K562 (cell line): ENCODE measurements at regions not wholly inside any gene's neighbourhood (a gene's known extent, or its start where the extent isn't known, plus 50 kb on each side); places are given as distances from the start of the nearest gene placed in this dataset.

ENCODE experiments used
- ATAC-seq: fragments of 200-7000 bp; cut with Tn5 transposase; 3 replicates; pipeline ENCODE4 v1.9.1; 2020; ENCODE audit warnings: moderate library complexity
- BruUV-seq: library from RNA; stranded (reverse); fragments of 400-500 nt; replicated peaks from 2 replicates; lab custom pipeline; 2021; lab: Mats Ljungman, UMichigan
- CTCF ChIA-PET: fragments of 300-600 bp; formaldehyde crosslinking; extraction: SDS; loops from one replicate; lab custom pipeline; 2021; ENCODE audit warnings: low intra/inter-chr PET ratio; lab: Yijun Ruan, JAX
- POLR2A ChIA-PET: fragments of 300-600, 350-650 bp; sonication (Branson Sonifier 250); formaldehyde crosslinking; extraction: SDS; loops from one replicate; lab custom pipeline; 2021; ENCODE audit warnings: antibody characterized with exemption, inconsistent platforms; lab: Yijun Ruan, JAX
- DNase-seq, 4 experiments: peaks; one replicate each; pipeline versions ENCODE4 v3.0.0 to v3.0.0-alpha.2; 2011 to 2018; ENCODE audit warnings: low spot score in 3 of 4, mixed read lengths in 3 of 4; ENCODE audit errors: extremely low read depth in 1 of 4
- FAIRE-seq: peaks from 2 replicates; lab custom pipeline; 2011; peaks lifted over from hg19 to GRCh38; lab: Jason Lieb, UNC
- H2AFZ ChIP-seq: 2 replicates; pipeline ENCODE4 v1.6.0; 2011; ENCODE audit warnings: low read depth, low read length, control low read depth, inconsistent platforms
- H3K27ac ChIP-seq: fragments of 200-600 bp; 3 replicates; pipeline ENCODE4 v1.8.0; 2011; ENCODE audit warnings: low read depth, mild to moderate bottlenecking, control low read depth, inconsistent platforms, low read length, moderate library complexity, mixed read lengths; ENCODE audit errors: extremely low read depth
- H3K27me3 ChIP-seq, 2 experiments: fragments of 300-600 bp in 1 of 2; 2 replicates in 1 of 2; 3 replicates in 1 of 2; pipeline versions ENCODE4 v1.6.0 to v1.8.0; 2011; ENCODE audit warnings: inconsistent platforms in 2 of 2, low read length in 2 of 2, mild to moderate bottlenecking in 1 of 2, mixed read lengths in 1 of 2, moderate library complexity in 1 of 2; ENCODE audit not compliant: control insufficient read depth in 2 of 2, insufficient read depth in 2 of 2
- H3K36me3 ChIP-seq: fragments of 300-600 bp; 3 replicates; pipeline ENCODE4 v1.8.0; 2011; ENCODE audit warnings: mild to moderate bottlenecking, low read length, inconsistent platforms; ENCODE audit not compliant: control insufficient read depth, insufficient read depth
- H3K4me1 ChIP-seq, 2 experiments: fragments of 200-600 bp in 1 of 2; replicated peaks in 1 of 2; 2 replicates in 1 of 2; 3 replicates in 1 of 2; pipeline versions ENCODE4 v1.5.1 to v1.8.0; 2011; ENCODE audit warnings: inconsistent platforms in 2 of 2, low read length in 2 of 2, mild to moderate bottlenecking in 1 of 2, mixed read lengths in 1 of 2, moderate library complexity in 1 of 2; ENCODE audit not compliant: control insufficient read depth in 2 of 2, insufficient read depth in 2 of 2
- H3K4me2 ChIP-seq: 2 replicates; pipeline ENCODE4 v1.6.1; 2011; ENCODE audit warnings: low read length, control low read depth, inconsistent platforms, mixed read lengths; ENCODE audit not compliant: insufficient read depth
- H3K4me3 ChIP-seq: fragments of 200-600 bp; sonication (generic), shearing (Covaris generic); 2 replicates; pipeline ENCODE4 v1.5.1; 2016; ENCODE audit warnings: control low read depth, inconsistent platforms
- H3K79me2 ChIP-seq: fragments of 200-600 bp; 3 replicates; pipeline ENCODE4 v1.8.0; 2011; ENCODE audit warnings: low read length, inconsistent platforms; ENCODE audit not compliant: control insufficient read depth, insufficient read depth
- H3K9ac ChIP-seq, 2 experiments: 2 replicates each; pipeline versions ENCODE4 v1.6.0 to v1.6.1; 2011; ENCODE audit warnings: low read depth in 2 of 2, low read length in 2 of 2, control low read depth in 1 of 2, inconsistent platforms in 1 of 2, mild to moderate bottlenecking in 1 of 2, mixed read lengths in 1 of 2; ENCODE audit not compliant: insufficient read depth in 1 of 2
- H3K9me1 ChIP-seq: one replicate; pipeline ENCODE4 v1.6.0; 2011; ENCODE audit warnings: inconsistent platforms, mild to moderate bottlenecking, low read length, moderate library complexity; ENCODE audit not compliant: control insufficient read depth, insufficient read depth
- H3K9me3 ChIP-seq: replicated peaks from 2 replicates; pipeline ENCODE4 v1.5.1; 2011; ENCODE audit warnings: low read depth, low read length, inconsistent platforms; ENCODE audit not compliant: control insufficient read depth, insufficient read depth
- H4K20me1 ChIP-seq: replicated peaks from 2 replicates; pipeline ENCODE4 v1.6.1; 2011; ENCODE audit warnings: low read length, inconsistent platforms, mixed read lengths; ENCODE audit not compliant: control insufficient read depth, insufficient read depth
- E2F5 ChIP-seq: sonication (generic); formaldehyde crosslinking; IDR thresholded peaks from 2 replicates; pipeline ENCODE4 v1.8.0; 2022; ENCODE audit warnings: mild to moderate bottlenecking, missing genetic modification reagents
- LEF1 ChIP-seq: fragments of 450-650 bp; IDR thresholded peaks from 2 replicates; pipeline ENCODE4 v1.6.1; 2016; ENCODE audit warnings: mild to moderate bottlenecking
- POLR2H ChIP-seq: IDR thresholded peaks from 2 replicates; pipeline ENCODE4 v1.6.1; 2016; ENCODE audit warnings: missing genetic modification characterization, low read depth, mild to moderate bottlenecking, control low read depth, missing compliant biosample characterization, moderate library complexity
- SP2 ChIP-seq: IDR thresholded peaks from 2 replicates; pipeline ENCODE4 v1.6.1; 2011; ENCODE audit warnings: mild to moderate bottlenecking, low read depth, low read length, moderate library complexity; ENCODE audit not compliant: poor library complexity, severe bottlenecking; ENCODE audit errors: extremely low read depth
- ZC3H11A ChIP-seq: IDR thresholded peaks from 2 replicates; pipeline ENCODE4 v1.6.1; 2012; ENCODE audit warnings: low read depth, low read length, improper control_type of control experiment
- ZNF12 ChIP-seq: sonication (generic); formaldehyde crosslinking; IDR thresholded peaks from 2 replicates; pipeline ENCODE4 v1.4.0; 2020; ENCODE audit warnings: mild to moderate bottlenecking, missing genetic modification reagents
- ZNF165 ChIP-seq: fragments of 250-450 bp; sonication (Bioruptor Pico); IDR thresholded peaks from 2 replicates; pipeline ENCODE4 v1.4.0; 2020; ENCODE audit warnings: borderline replicate concordance
- WGBS: fragments of 100-300 bp; shearing (Covaris generic); methylation state at CpG from one replicate; pipeline ENCODE4 v1.1.6; 2016; ENCODE audit warnings: low coverage, mixed read lengths; ENCODE audit not compliant: insufficient coverage; ENCODE audit errors: missing lambda C conversion rate; 5-methylcytosine and 5-hydroxymethylcytosine counted together
- in situ Hi-C: fragments of 300-500 bp; cut with MboI; formaldehyde crosslinking; loops from 4 replicates; pipeline ENCODE4 v1.15.0; 2018; ENCODE audit warnings: inconsistent platforms, mixed read lengths
- intact Hi-C: fragments of 100-400 bp; cut with micrococcal nuclease; formaldehyde crosslinking; loops from 2 replicates; pipeline ENCODE4 v1.14.2; 2022

GRCh38 chr2:194087089-194087958 lies 1569.7 kb upstream of the SLC39A10 start:
- in situ Hi-C loops, result no loop called here

More at GRCh38 chr2:194087089-194087958, 1569.7 kb upstream of the SLC39A10 start:
- Histone ChIP-seq H3K27me3 (no peaks in the 10 kb centered on the region), H3K27ac (no peak overlapping the region), H3K36me3 (no peaks in the 10 kb centered on the region), H3K4me3 (no peak overlapping the region), H3K9ac (no peak overlapping the region), H3K9me3 (no peaks in the 10 kb centered on the region), H3K4me2 (no peak overlapping the region), H3K4me1 (no peaks in the 10 kb centered on the region), H3K9me1 (no peaks in the 10 kb centered on the region), H3K79me2 (no peaks in the 10 kb centered on the region), H4K20me1 (no peaks in the 10 kb centered on the region), H2AFZ (no peak overlapping the region)
- no peak for FAIRE-seq
- intact Hi-C loops, result no loop called here
- no peak for DNase-seq
- TF ChIP-seq POLR2H (tag) (no peak), ZNF165 (no peak), ZC3H11A (no peak), LEF1 (no peak), SP2 (no peak), ZNF12 (CRISPR knock-in tag) (no peak), E2F5 (no peak)
- no TSS peak for BruUV-seq
- POLR2A ChIA-PET, result no interaction called here
- WGBS, result 0% methylated on average over 2 of the region's 2 CpGs
- CTCF ChIA-PET, result no interaction called here
- no peak for ATAC-seq
